ENCODE measurements at regions not wholly inside any gene's neighbourhood (a gene's known extent, or its start where the extent isn't known, plus 50 kb on each side); places are given as distances from the start of the nearest gene placed in this dataset.

GRCh38 chr5:66527478-66528035 lies 68.6 kb upstream of the MAST4 start:
- TF ChIP-seq, protein P1, sequence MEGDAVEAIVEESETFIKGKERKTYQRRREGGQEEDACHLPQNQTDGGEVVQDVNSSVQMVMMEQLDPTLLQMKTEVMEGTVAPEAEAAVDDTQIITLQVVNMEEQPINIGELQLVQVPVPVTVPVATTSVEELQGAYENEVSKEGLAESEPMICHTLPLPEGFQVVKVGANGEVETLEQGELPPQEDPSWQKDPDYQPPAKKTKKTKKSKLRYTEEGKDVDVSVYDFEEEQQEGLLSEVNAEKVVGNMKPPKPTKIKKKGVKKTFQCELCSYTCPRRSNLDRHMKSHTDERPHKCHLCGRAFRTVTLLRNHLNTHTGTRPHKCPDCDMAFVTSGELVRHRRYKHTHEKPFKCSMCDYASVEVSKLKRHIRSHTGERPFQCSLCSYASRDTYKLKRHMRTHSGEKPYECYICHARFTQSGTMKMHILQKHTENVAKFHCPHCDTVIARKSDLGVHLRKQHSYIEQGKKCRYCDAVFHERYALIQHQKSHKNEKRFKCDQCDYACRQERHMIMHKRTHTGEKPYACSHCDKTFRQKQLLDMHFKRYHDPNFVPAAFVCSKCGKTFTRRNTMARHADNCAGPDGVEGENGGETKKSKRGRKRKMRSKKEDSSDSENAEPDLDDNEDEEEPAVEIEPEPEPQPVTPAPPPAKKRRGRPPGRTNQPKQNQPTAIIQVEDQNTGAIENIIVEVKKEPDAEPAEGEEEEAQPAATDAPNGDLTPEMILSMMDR (IDR thresholded peaks at IDR 0.05), result no peak
- TF ChIP-seq POLR2A (IDR thresholded peaks at IDR 0.05) (no peak), EP300 (IDR thresholded peaks at IDR 0.05) (no peak)

Data from ovary (tissue), 3 donors.